HCT116 (cell line): ENCODE measurements at regions not wholly inside any gene's neighbourhood (a gene's known extent, or its start where the extent isn't known, plus 50 kb on each side); places are given as distances from the start of the nearest gene placed in this dataset.

ENCODE experiments used
- ATAC-seq: fragments of 200-7000 bp; cut with Tn5 transposase; 2 replicates; pipeline ENCODE4 v1.9.1; 2020; ENCODE audit warnings: mild to moderate bottlenecking, moderate library complexity
- BruUV-seq: library from RNA; stranded (reverse); fragments of 400-500 nt; replicated peaks from 2 replicates; lab custom pipeline; 2021; lab: Mats Ljungman, UMichigan
- CTCF ChIA-PET: fragments of 300-600 bp; sonication (Branson Sonifier 250); formaldehyde crosslinking; loops from one replicate; lab custom pipeline; 2021; ENCODE audit warnings: antibody characterized with exemption; lab: Charles Lee
- POLR2A ChIA-PET: fragments of 300-600, 350-600 bp; sonication (Branson Sonifier 250); formaldehyde crosslinking; loops from one replicate; lab custom pipeline; 2021; ENCODE audit warnings: antibody characterized with exemption; lab: Charles Lee
- RAD21 ChIA-PET, 2 experiments: fragments of 300-600 bp; sonication (Branson Sonifier 250); formaldehyde crosslinking; loops; one replicate each; lab custom pipeline; 2023; ENCODE audit warnings: low total read pairs in 2 of 2; ENCODE audit not compliant: uncharacterized antibody in 2 of 2, unreplicated experiment in 2 of 2, low non-redundant PET in 1 of 2; lab: Charles Lee
- DNase-seq: peaks from one replicate; pipeline ENCODE4 v3.0.0-alpha.2; 2010; ENCODE audit warnings: low read depth, low spot score
- H2AFZ ChIP-seq: fragments of 200-600 bp; shearing (Covaris generic), sonication (generic); 2 replicates; pipeline ENCODE4 v1.6.1; 2017; ENCODE audit warnings: low read depth, mixed run types, mixed read lengths, antibody characterized with exemption, low read length; ENCODE audit not compliant: poor library complexity, severe bottlenecking
- H3K27ac ChIP-seq: 2 replicates; pipeline ENCODE4 v1.5.1; 2012; ENCODE audit warnings: low read depth, low read length
- H3K27me3 ChIP-seq: fragments of 200-600 bp; sonication (generic); 2 replicates; pipeline ENCODE4 v1.6.1; 2016; ENCODE audit warnings: mixed run types, low read length, mixed read lengths; ENCODE audit not compliant: insufficient read depth
- H3K36me3 ChIP-seq, 2 experiments: fragments of 200-500 bp in 1 of 2; fragments of 200-600 bp in 1 of 2; sonication (Bioruptor generic) in 1 of 2; sonication (generic) in 1 of 2; 2 replicates each; pipeline versions ENCODE4 v1.5.1 to v1.6.1; 2014 to 2016; ENCODE audit warnings: low read length in 2 of 2, inconsistent platforms in 1 of 2, mixed read lengths in 1 of 2, mixed run types in 1 of 2; ENCODE audit not compliant: insufficient read depth in 2 of 2, control insufficient read depth in 1 of 2
- H3K4me1 ChIP-seq, 2 experiments: fragments of 200-600 bp in 1 of 2; sonication (generic) in 1 of 2; 2 replicates each; pipeline versions ENCODE4 v1.5.1 to v1.6.1; 2012 to 2017; ENCODE audit warnings: low read length in 2 of 2, inconsistent platforms in 1 of 2, mild to moderate bottlenecking in 1 of 2, mixed read lengths in 1 of 2, mixed run types in 1 of 2, moderate library complexity in 1 of 2; ENCODE audit not compliant: insufficient read depth in 2 of 2, control insufficient read depth in 1 of 2
- H3K4me2 ChIP-seq: fragments of 200-600 bp; sonication (generic); 2 replicates; pipeline ENCODE4 v1.6.1; 2017; ENCODE audit warnings: mixed run types, low read length, mixed read lengths
- H3K4me3 ChIP-seq, 2 experiments: fragments of 200-600 bp in 1 of 2; sonication (generic) in 1 of 2; replicated peaks in 1 of 2; 2 replicates each; pipeline ENCODE4 v1.5.1; 2011 to 2016; ENCODE audit warnings: low read length in 2 of 2, control low read depth in 1 of 2, low read depth in 1 of 2, mild to moderate bottlenecking in 1 of 2, mixed read lengths in 1 of 2, mixed run types in 1 of 2
- H3K79me2 ChIP-seq: fragments of 200-600 bp; sonication (generic); 2 replicates; pipeline ENCODE4 v1.6.1; 2017; ENCODE audit warnings: mild to moderate bottlenecking, mixed run types, low read length, moderate library complexity, mixed read lengths; ENCODE audit not compliant: insufficient read depth
- H3K9ac ChIP-seq: fragments of 200-600 bp; sonication (generic); 2 replicates; pipeline ENCODE4 v1.6.1; 2016; ENCODE audit warnings: low read length, mixed read lengths
- H3K9me2 ChIP-seq: fragments of 200-600 bp; sonication (generic), shearing (Covaris generic); 2 replicates; pipeline ENCODE4 v1.6.1; 2017; ENCODE audit warnings: mixed run types, mild to moderate bottlenecking, moderate library complexity; ENCODE audit not compliant: insufficient read depth
- H3K9me3 ChIP-seq, 2 experiments: fragments of 200-500 bp in 1 of 2; fragments of 200-600 bp in 1 of 2; sonication (Bioruptor generic) in 1 of 2; sonication (generic) in 1 of 2; 2 replicates each; pipeline ENCODE4 v1.6.1; 2014 to 2017; ENCODE audit warnings: low read length in 2 of 2, mixed read lengths in 2 of 2, inconsistent platforms in 1 of 2, low read depth in 1 of 2, mild to moderate bottlenecking in 1 of 2, mixed run types in 1 of 2, moderate library complexity in 1 of 2; ENCODE audit not compliant: control insufficient read depth in 1 of 2, insufficient read depth in 1 of 2
- H4K20me1 ChIP-seq: fragments of 200-600 bp; sonication (generic), shearing (Covaris generic); 2 replicates; pipeline ENCODE4 v1.6.1; 2017; ENCODE audit warnings: mixed run types, mild to moderate bottlenecking, moderate library complexity; ENCODE audit not compliant: insufficient read depth
- CEBPB ChIP-seq: IDR thresholded peaks from 2 replicates; pipeline ENCODE4 v1.6.1; 2012; ENCODE audit warnings: low read depth
- CTCF ChIP-seq, 3 experiments: fragments of 200-600 bp in 1 of 3; sonication (generic) in 1 of 3; IDR thresholded peaks in 2 of 3; conservative IDR thresholded peaks in 1 of 3; 2 replicates each; pipeline ENCODE4 v1.5.1; 2012 to 2017; ENCODE audit warnings: low read depth in 2 of 3, low read length in 2 of 3, antibody characterized with exemption in 1 of 3, borderline replicate concordance in 1 of 3, control low read depth in 1 of 3, mild to moderate bottlenecking in 1 of 3, mixed read lengths in 1 of 3, mixed run types in 1 of 3, moderate library complexity in 1 of 3; ENCODE audit not compliant: insufficient read depth in 1 of 3
- ELF1 ChIP-seq: IDR thresholded peaks from 2 replicates; pipeline ENCODE4 v1.6.1; 2012; ENCODE audit warnings: low read depth, borderline replicate concordance
- FOSL1 ChIP-seq: IDR thresholded peaks from 2 replicates; pipeline ENCODE4 v1.6.1; 2012; ENCODE audit warnings: low read depth
- POLR2A ChIP-seq: IDR thresholded peaks from 2 replicates; pipeline ENCODE4 v1.7.0; 2011; ENCODE audit warnings: borderline replicate concordance; ENCODE audit not compliant: insufficient read depth, insufficient read length; ENCODE audit errors: extremely low read depth
- SP1 ChIP-seq: IDR thresholded peaks from 2 replicates; pipeline ENCODE4 v1.6.1; 2012; ENCODE audit warnings: low read depth
- SRF ChIP-seq: IDR thresholded peaks from 2 replicates; pipeline ENCODE4 v1.6.1; 2012; ENCODE audit warnings: low read depth
- ZFX ChIP-seq: fragments of 450-650 bp; IDR thresholded peaks from 2 replicates; pipeline ENCODE4 v1.6.1; 2017
- ZNF274 ChIP-seq: fragments of 200-500 bp; sonication (Bioruptor generic); IDR thresholded peaks from 2 replicates; pipeline ENCODE4 v1.6.1; 2014; ENCODE audit warnings: mild to moderate bottlenecking, low read depth, low read length, inconsistent platforms
- intact Hi-C: fragments of 100-400 bp; cut with micrococcal nuclease; formaldehyde crosslinking; loops from 2 replicates; pipeline ENCODE4 v1.10.0; 2022

GRCh38 chr1:59198564-59198963 lies 98.3 kb upstream of the FGGY start:
- Histone ChIP-seq H3K9me2 (no peaks in the 10 kb centered on the region; the same call in 1 of the 2 replicates), H3K9ac (no peak overlapping the region), H3K4me2 (no peak overlapping the region), H3K4me3 (no peak overlapping the region), H3K9me3 (no peaks in the 10 kb centered on the region), H3K79me2 (no peaks in the 10 kb centered on the region), H3K36me3 (no peaks in the 10 kb centered on the region), H3K4me1 (peaks cover 0 to 5% of the 10 kb centered on the region in 2 experiments; a peak in 2 of 4 replicates), H3K27me3 (no peaks in the 10 kb centered on the region), H4K20me1 (no peaks in the 10 kb centered on the region), H3K27ac (no peak overlapping the region), H2AFZ (no peak overlapping the region)
- ChIA-PET RAD21 (no interaction called here), CTCF (no interaction called here), POLR2A (no interaction called here)
- BruUV-seq = no TSS peak
- no peak for ATAC-seq
- TF ChIP-seq ZFX (no peak), ELF1 (no peak), ZNF274 (no peak), CTCF (IDR thresholded peaks at IDR 0.05 in 2 of 3, conservative IDR thresholded peaks at IDR 0.05 in 1 of 3; ENCODE audit: borderline replicate concordance in 1 of 3, insufficient read depth in 1 of 3, low read depth in 2 of 3, low read length in 2 of 3) (no peak), SRF (no peak), POLR2A (no peak), CEBPB (no peak)
- DNase-seq = no peak
- intact Hi-C loops = no loop called here

GRCh38 chr1:59199147-59199546 lies 97.7 kb upstream of the FGGY start:
- no peaks in the 10 kb centered on the region for H3K9me3 ChIP-seq
- no peaks in the 10 kb centered on the region for H4K20me1 ChIP-seq
- ATAC-seq (no peak), DNase-seq (no peak)
- ChIA-PET POLR2A (no interaction called here), RAD21 (no interaction called here), CTCF (no interaction called here)
- no peaks in the 10 kb centered on the region for H3K27me3 ChIP-seq
- BruUV-seq = no TSS peak
- H3K27ac ChIP-seq = no peak overlapping the region
- H3K79me2 ChIP-seq = no peaks in the 10 kb centered on the region
- intact Hi-C loops = no loop called here
- no peaks in the 10 kb centered on the region for H3K36me3 ChIP-seq
- no peak overlapping the region for H2AFZ ChIP-seq
- TF ChIP-seq SP1 = no peak
- no peak for TF ChIP-seq CTCF (IDR thresholded peaks at IDR 0.05 in 2 of 3, conservative IDR thresholded peaks at IDR 0.05 in 1 of 3; ENCODE audit: borderline replicate concordance in 1 of 3, insufficient read depth in 1 of 3, low read depth in 2 of 3, low read length in 2 of 3)
- TF ChIP-seq FOSL1 = no peak
- no peak for TF ChIP-seq ELF1
- H3K4me3 ChIP-seq = no peak overlapping the region
- H3K4me2 ChIP-seq = no peak overlapping the region
- peaks cover 0 to 5% of the 10 kb centered on the region in 2 experiments; a peak in 2 of 4 replicates for H3K4me1 ChIP-seq
- H3K9me2 ChIP-seq = no peaks in the 10 kb centered on the region; the same call in 1 of the 2 replicates
- H3K9ac ChIP-seq = no peak overlapping the region
